B cell (primary cell): ENCODE measurements at regions not wholly inside any gene's neighbourhood (a gene's known extent, or its start where the extent isn't known, plus 50 kb on each side); places are given as distances from the start of the nearest gene placed in this dataset.

ENCODE experiments used
- ATAC-seq: fragments of 200-7000 bp; cut with Tn5 transposase; one replicate; pipeline ENCODE4 v1.10.0; 2021; ENCODE audit warnings: low read depth, mild to moderate bottlenecking, moderate number of reproducible peaks, moderate library complexity
- CTCF ChIA-PET: fragments of 350-600 bp; sonication (Branson Sonifier 250); formaldehyde crosslinking; loops from one replicate; lab custom pipeline; 2021; ENCODE audit warnings: antibody characterized with exemption, inconsistent platforms; lab: Charles Lee
- POLR2A ChIA-PET: fragments of 350-600 bp; sonication (Branson Sonifier 250); formaldehyde crosslinking; loops from one replicate; lab custom pipeline; 2021; ENCODE audit warnings: antibody characterized with exemption; lab: Charles Lee
- DNase-seq: peaks from one replicate; pipeline ENCODE4 v3.0.0; 2013
- H2AFZ ChIP-seq: 2 replicates; pipeline ENCODE4 v1.6.1; 2012; ENCODE audit warnings: mild to moderate bottlenecking, low read depth, low read length; ENCODE audit not compliant: insufficient read depth, poor library complexity, severe bottlenecking
- H3K27ac ChIP-seq, 2 donors: 1 replicate in 1 of 2; 2 replicates in 1 of 2; pipeline ENCODE4 v1.5.1; 2012 to 2013; ENCODE audit warnings: low read length in 2 of 2, mild to moderate bottlenecking in 2 of 2, moderate library complexity in 1 of 2
- H3K27me3 ChIP-seq, 4 experiments: fragments of 200-600 bp in 1 of 4; sonication (generic) in 1 of 4; replicated peaks in 1 of 4; 1 replicate in 2 of 4; 2 replicates in 2 of 4; pipeline versions ENCODE4 v1.6.1 to v1.7.0; 2013 to 2016; ENCODE audit warnings: low read length in 3 of 4, mild to moderate bottlenecking in 2 of 4, mixed read lengths in 1 of 4, moderate library complexity in 1 of 4; ENCODE audit not compliant: insufficient read depth in 4 of 4, control insufficient read depth in 3 of 4; ENCODE audit errors: control extremely low read depth in 1 of 4
- H3K36me3 ChIP-seq, 2 experiments: replicated peaks in 1 of 2; 1 replicate in 1 of 2; 2 replicates in 1 of 2; pipeline versions ENCODE4 v1.6.1 to v1.7.1; 2013; ENCODE audit warnings: low read length in 1 of 2; ENCODE audit not compliant: insufficient read depth in 2 of 2, control insufficient read depth in 1 of 2; ENCODE audit errors: control extremely low read depth in 1 of 2, extremely low read depth in 1 of 2
- H3K4me1 ChIP-seq, 2 donors: fragments of 200-600 bp in 1 of 2; sonication (generic) in 1 of 2; 1 replicate in 1 of 2; 2 replicates in 1 of 2; pipeline versions ENCODE4 v1.5.1 to v1.6.1; 2013 to 2017; ENCODE audit warnings: low read length in 2 of 2; ENCODE audit not compliant: control insufficient read depth in 2 of 2, insufficient read depth in 2 of 2
- H3K4me2 ChIP-seq: replicated peaks from 2 replicates; pipeline ENCODE3; 2012; ENCODE audit warnings: mild to moderate bottlenecking, low read depth, low read length; ENCODE audit not compliant: poor library complexity, severe bottlenecking
- H3K4me3 ChIP-seq, 5 experiments: fragments of 200-600 bp in 1 of 5; sonication (generic) in 1 of 5; 1 replicate in 3 of 5; 2 replicates in 2 of 5; pipeline versions ENCODE4 v1.5.1 to v1.7.0; 2011 to 2016; ENCODE audit warnings: low read length in 4 of 5, mild to moderate bottlenecking in 4 of 5, low read depth in 2 of 5, control low read depth in 1 of 5, moderate library complexity in 1 of 5; ENCODE audit not compliant: insufficient read depth in 1 of 5; ENCODE audit errors: control extremely low read depth in 1 of 5, extremely low read depth in 1 of 5
- H3K79me2 ChIP-seq: fragments of 200-600 bp; sonication (generic); one replicate; pipeline ENCODE4 v1.6.0; 2016; ENCODE audit warnings: low read length; ENCODE audit not compliant: control insufficient read depth, insufficient read depth
- H3K9ac ChIP-seq: fragments of 200-600 bp; sonication (generic); 2 replicates; pipeline ENCODE4 v1.6.1; 2017; ENCODE audit warnings: mild to moderate bottlenecking, low read length, moderate library complexity
- H3K9me3 ChIP-seq, 3 donors: one replicate each; pipeline versions ENCODE4 v1.6.1 to v1.7.1; 2013; ENCODE audit warnings: low read length in 2 of 3; ENCODE audit not compliant: control insufficient read depth in 2 of 3, insufficient read depth in 1 of 3; ENCODE audit errors: control extremely low read depth in 1 of 3
- H4K20me1 ChIP-seq: 2 replicates; pipeline ENCODE4 v1.6.0; 2012; ENCODE audit warnings: mild to moderate bottlenecking, low read length; ENCODE audit not compliant: insufficient read depth, control insufficient read depth, poor library complexity, severe bottlenecking
- H3K27ac Mint-ChIP-seq: one replicate; pipeline ENCODE4 v1.8.0; 2021; ENCODE audit warnings: mixed read lengths
- H3K27me3 Mint-ChIP-seq: one replicate; pipeline ENCODE4 v1.8.0; 2021; ENCODE audit warnings: mixed read lengths
- H3K4me1 Mint-ChIP-seq: one replicate; pipeline ENCODE4 v1.8.0; 2021; ENCODE audit warnings: mixed read lengths
- H3K4me3 Mint-ChIP-seq: one replicate; pipeline ENCODE4 v1.8.0; 2021; ENCODE audit warnings: mixed read lengths
- H3K9me3 Mint-ChIP-seq: one replicate; pipeline ENCODE4 v1.8.0; 2022; ENCODE audit warnings: mixed read lengths; ENCODE audit not compliant: insufficient read depth
- EZH2 ChIP-seq: IDR thresholded peaks from 2 replicates; pipeline ENCODE4 v1.6.1; 2012; ENCODE audit warnings: borderline replicate concordance, low read depth, mild to moderate bottlenecking, moderate library complexity, low read length; ENCODE audit not compliant: insufficient read depth, poor library complexity, severe bottlenecking
- WGBS: methylation state at CpG from one replicate; pipeline ENCODE4 v1.1.5; 2013; ENCODE audit warnings: missing lambda C conversion rate; ENCODE audit not compliant: insufficient coverage; 5-methylcytosine and 5-hydroxymethylcytosine counted together
- intact Hi-C: fragments of 100-400 bp; cut with micrococcal nuclease; formaldehyde crosslinking; loops from one replicate; pipeline ENCODE4 v1.10.0; 2022
- TF ChIP-seq, protein P1 (sequence below): fragments of 200-600 bp; IDR thresholded peaks from one replicate; pipeline ENCODE4 v1.8.0; 2022; ENCODE audit warnings: antibody characterized with exemption, mild to moderate bottlenecking

- Mint-ChIP-seq H3K27me3 (peaks cover 10% of the 10 kb centered on the region), H3K9me3 (no peaks in the 10 kb centered on the region), H3K4me3 (no peak overlapping the region), H3K27ac (no peak overlapping the region), H3K4me1 (no peaks in the 10 kb centered on the region)
- no peaks in the 10 kb centered on the region for H3K9me3 ChIP-seq
- no peak for TF ChIP-seq EZH2
- TF ChIP-seq, protein P1, sequence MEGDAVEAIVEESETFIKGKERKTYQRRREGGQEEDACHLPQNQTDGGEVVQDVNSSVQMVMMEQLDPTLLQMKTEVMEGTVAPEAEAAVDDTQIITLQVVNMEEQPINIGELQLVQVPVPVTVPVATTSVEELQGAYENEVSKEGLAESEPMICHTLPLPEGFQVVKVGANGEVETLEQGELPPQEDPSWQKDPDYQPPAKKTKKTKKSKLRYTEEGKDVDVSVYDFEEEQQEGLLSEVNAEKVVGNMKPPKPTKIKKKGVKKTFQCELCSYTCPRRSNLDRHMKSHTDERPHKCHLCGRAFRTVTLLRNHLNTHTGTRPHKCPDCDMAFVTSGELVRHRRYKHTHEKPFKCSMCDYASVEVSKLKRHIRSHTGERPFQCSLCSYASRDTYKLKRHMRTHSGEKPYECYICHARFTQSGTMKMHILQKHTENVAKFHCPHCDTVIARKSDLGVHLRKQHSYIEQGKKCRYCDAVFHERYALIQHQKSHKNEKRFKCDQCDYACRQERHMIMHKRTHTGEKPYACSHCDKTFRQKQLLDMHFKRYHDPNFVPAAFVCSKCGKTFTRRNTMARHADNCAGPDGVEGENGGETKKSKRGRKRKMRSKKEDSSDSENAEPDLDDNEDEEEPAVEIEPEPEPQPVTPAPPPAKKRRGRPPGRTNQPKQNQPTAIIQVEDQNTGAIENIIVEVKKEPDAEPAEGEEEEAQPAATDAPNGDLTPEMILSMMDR = no peak
- DNase-seq (no peak), ATAC-seq (no peak)
- ChIA-PET POLR2A (no interaction called here), CTCF (no interaction called here)
- no peak overlapping the region for H3K27ac ChIP-seq
- no peak overlapping the region for H3K4me2 ChIP-seq
- no peak overlapping the region for H3K9ac ChIP-seq
- H3K4me3 ChIP-seq = no peak overlapping the region
- intact Hi-C loops = no loop called here
- H2AFZ ChIP-seq = no peak overlapping the region
- H3K79me2 ChIP-seq = no peaks in the 10 kb centered on the region
- H4K20me1 ChIP-seq = no peaks in the 10 kb centered on the region
- no peaks in the 10 kb centered on the region for H3K27me3 ChIP-seq
- WGBS = no CpG with 5 or more reads among the region's 2 CpGs
- H3K4me1 ChIP-seq = no peaks in the 10 kb centered on the region
- H3K36me3 ChIP-seq = no peaks in the 10 kb centered on the region
These were observed 65.1 kb upstream of the SCAF8 start for GRCh38 chr6:154668156-154668555.

GRCh38 chr6:154672086-154672485 lies 61.1 kb upstream of the SCAF8 start:
- Mint-ChIP-seq H3K4me1 (no peaks in the 10 kb centered on the region), H3K9me3 (no peaks in the 10 kb centered on the region), H3K4me3 (no peak overlapping the region), H3K27me3 (no peaks in the 10 kb centered on the region), H3K27ac (no peak overlapping the region)
- no peaks in the 10 kb centered on the region for H3K79me2 ChIP-seq
- WGBS = 100% methylated on average over 1 of the region's 4 CpGs
- no peaks in the 10 kb centered on the region for H3K4me1 ChIP-seq
- DNase-seq (no peak), ATAC-seq (no peak)
- no peak overlapping the region for H2AFZ ChIP-seq
- H3K36me3 ChIP-seq = no peaks in the 10 kb centered on the region
- no peak for TF ChIP-seq EZH2
- TF ChIP-seq, protein P1 = no peak
- H3K9ac ChIP-seq = no peak overlapping the region
- ChIA-PET CTCF (interaction anchor here (6.1 kb wide), 1 partner anchor 132 kb away, joined by 267 read pairs; no protein-coding TSS in a partner anchor), POLR2A (no interaction called here)
- no peaks in the 10 kb centered on the region for H3K27me3 ChIP-seq
- no peak overlapping the region for H3K27ac ChIP-seq
- H3K9me3 ChIP-seq = no peaks in the 10 kb centered on the region
- no peak overlapping the region for H3K4me2 ChIP-seq
- H3K4me3 ChIP-seq = no peak overlapping the region
- intact Hi-C loops = no loop called here
- no peaks in the 10 kb centered on the region for H4K20me1 ChIP-seq
